ENCODE measurements at regions not wholly inside any gene's neighbourhood (a gene's known extent, or its start where the extent isn't known, plus 50 kb on each side); places are given as distances from the start of the nearest gene placed in this dataset.

DNA sequence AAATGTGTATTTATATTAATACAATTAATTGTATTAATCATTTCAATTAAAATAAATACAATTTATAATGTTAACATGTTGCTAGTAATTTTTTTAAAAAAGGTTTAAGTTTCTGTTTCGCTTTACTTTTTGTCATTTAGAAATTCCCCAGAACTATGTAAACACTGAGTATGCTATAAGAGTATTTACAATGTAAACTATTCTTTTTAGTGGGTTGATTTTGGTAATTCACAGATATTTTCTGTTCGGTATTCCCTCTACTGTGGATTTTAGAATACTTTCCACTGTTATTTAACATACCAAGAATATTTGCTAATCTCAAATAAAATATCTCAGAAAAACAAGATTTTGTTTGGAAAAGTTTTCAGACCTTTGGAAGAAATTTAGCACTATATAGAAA, 1564.4 kb downstream of the EFNA5 start:
- TF ChIP-seq POLR2AphosphoS5 (IDR thresholded peaks at IDR 0.05; ENCODE audit: low read depth, low read length): no peak
- TF ChIP-seq, protein P1, sequence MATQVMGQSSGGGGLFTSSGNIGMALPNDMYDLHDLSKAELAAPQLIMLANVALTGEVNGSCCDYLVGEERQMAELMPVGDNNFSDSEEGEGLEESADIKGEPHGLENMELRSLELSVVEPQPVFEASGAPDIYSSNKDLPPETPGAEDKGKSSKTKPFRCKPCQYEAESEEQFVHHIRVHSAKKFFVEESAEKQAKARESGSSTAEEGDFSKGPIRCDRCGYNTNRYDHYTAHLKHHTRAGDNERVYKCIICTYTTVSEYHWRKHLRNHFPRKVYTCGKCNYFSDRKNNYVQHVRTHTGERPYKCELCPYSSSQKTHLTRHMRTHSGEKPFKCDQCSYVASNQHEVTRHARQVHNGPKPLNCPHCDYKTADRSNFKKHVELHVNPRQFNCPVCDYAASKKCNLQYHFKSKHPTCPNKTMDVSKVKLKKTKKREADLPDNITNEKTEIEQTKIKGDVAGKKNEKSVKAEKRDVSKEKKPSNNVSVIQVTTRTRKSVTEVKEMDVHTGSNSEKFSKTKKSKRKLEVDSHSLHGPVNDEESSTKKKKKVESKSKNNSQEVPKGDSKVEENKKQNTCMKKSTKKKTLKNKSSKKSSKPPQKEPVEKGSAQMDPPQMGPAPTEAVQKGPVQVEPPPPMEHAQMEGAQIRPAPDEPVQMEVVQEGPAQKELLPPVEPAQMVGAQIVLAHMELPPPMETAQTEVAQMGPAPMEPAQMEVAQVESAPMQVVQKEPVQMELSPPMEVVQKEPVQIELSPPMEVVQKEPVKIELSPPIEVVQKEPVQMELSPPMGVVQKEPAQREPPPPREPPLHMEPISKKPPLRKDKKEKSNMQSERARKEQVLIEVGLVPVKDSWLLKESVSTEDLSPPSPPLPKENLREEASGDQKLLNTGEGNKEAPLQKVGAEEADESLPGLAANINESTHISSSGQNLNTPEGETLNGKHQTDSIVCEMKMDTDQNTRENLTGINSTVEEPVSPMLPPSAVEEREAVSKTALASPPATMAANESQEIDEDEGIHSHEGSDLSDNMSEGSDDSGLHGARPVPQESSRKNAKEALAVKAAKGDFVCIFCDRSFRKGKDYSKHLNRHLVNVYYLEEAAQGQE (IDR thresholded peaks at IDR 0.05; ENCODE audit: insufficient read depth in 1 of 2, low read depth in 2 of 2, low read length in 2 of 2): no peak
- TF ChIP-seq TAF1 (IDR thresholded peaks at IDR 0.05; ENCODE audit: borderline replicate concordance, insufficient read depth, low read length): no peak

All from PFSK-1 (cell line).